ENCODE measurements at regions not wholly inside any gene's neighbourhood (a gene's known extent, or its start where the extent isn't known, plus 50 kb on each side); places are given as distances from the start of the nearest gene placed in this dataset.
A peak's percentile ranks its signal among the peaks of the same experiment; 100 is the strongest.

- no peak for DNase-seq (ENCODE audit: low read depth)
These were observed 422.7 kb downstream of the C3orf38 start for GRCh38 chr3:88572450-88572849.

- DNase-seq (ENCODE audit: low read depth): no peak
These were observed 423.7 kb downstream of the C3orf38 start for GRCh38 chr3:88573472-88573871.

DNA sequence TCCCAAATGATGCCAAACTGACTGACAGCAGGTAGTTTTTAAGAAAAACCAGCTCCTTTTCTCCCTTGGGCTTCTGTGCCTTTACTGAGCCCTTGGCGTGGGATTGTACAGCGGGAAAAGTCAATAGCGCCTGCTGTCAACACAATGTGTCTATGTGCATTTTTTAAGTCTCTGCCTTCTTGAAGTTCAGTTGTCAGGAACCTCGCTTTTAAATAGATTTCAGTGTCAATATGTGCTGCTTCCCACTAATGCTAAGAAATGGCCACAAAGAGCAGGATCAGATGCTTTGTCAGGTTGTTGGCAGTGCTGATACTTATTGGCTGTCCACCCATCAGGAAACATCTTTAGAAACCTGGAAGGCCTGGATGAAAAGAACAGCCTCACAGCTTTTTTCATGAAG lies 424.4 kb downstream of the C3orf38 start:
- DNase-seq (ENCODE audit: low read depth): no peak

- no peak for DNase-seq (ENCODE audit: low read depth)
These were observed 434.7 kb downstream of the C3orf38 start for GRCh38 chr3:88584451-88584850.

GRCh38 chr3:88586121-88586640 lies 436.4 kb downstream of the C3orf38 start:
- no peak for DNase-seq (ENCODE audit: low read depth)

DNA sequence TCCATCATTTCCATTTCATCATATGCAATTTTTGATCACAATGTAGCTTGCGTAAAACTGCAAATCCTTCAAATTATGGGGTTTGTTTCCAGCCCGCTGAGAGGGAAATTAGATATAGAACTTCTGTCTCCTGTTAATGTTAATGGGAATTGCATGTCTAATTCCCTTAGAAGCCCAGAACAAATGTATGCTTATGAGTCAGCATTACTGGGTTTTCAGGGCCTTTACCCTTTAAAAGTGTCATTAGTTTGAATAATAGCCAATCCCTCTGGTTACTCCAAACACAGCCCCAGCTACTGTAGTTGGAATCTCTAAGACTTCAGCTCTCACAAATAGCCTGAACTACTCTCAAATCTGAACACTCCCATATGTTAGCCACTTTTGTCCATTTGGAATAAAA lies 439.4 kb downstream of the C3orf38 start:
- peak; percentile 20 for DNase-seq (ENCODE audit: low read depth)

GRCh38 chr3:88595026-88595425 lies 445.3 kb downstream of the C3orf38 start:
- DNase-seq (ENCODE audit: low read depth): no peak

- peak; percentile 52 for DNase-seq (ENCODE audit: low read depth)
These were observed 446.7 kb downstream of the C3orf38 start for GRCh38 chr3:88596451-88596850.

DNA sequence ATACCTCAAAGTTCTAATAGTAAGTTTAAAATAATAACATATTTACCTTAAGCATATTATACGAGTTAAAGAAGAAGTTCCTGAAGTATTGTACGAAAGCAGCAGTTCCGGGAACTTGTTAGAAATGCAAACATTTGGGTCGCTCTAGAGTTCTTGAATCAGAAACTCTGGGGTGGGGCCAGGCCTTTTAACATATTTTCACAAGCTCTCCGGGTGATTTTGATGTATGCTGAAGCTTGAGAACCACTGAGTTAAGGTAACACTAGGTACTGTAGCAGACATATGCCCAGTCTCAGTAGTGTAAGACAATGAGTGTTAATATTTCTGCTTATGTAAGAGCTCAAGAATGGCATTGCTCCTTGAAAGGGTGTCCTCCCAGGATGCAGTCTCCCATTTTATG lies 461.1 kb downstream of the C3orf38 start:
- DNase-seq (ENCODE audit: low read depth): no peak

GRCh38 chr3:88611826-88612326 lies 462.1 kb downstream of the C3orf38 start:
- no peak for DNase-seq (ENCODE audit: low read depth)

GRCh38 chr3:88616413-88616812 lies 466.7 kb downstream of the C3orf38 start:
- DNase-seq (ENCODE audit: low read depth): no peak

GRCh38 chr3:88617283-88617682 lies 467.5 kb downstream of the C3orf38 start:
- DNase-seq (ENCODE audit: low read depth): no peak

DNA sequence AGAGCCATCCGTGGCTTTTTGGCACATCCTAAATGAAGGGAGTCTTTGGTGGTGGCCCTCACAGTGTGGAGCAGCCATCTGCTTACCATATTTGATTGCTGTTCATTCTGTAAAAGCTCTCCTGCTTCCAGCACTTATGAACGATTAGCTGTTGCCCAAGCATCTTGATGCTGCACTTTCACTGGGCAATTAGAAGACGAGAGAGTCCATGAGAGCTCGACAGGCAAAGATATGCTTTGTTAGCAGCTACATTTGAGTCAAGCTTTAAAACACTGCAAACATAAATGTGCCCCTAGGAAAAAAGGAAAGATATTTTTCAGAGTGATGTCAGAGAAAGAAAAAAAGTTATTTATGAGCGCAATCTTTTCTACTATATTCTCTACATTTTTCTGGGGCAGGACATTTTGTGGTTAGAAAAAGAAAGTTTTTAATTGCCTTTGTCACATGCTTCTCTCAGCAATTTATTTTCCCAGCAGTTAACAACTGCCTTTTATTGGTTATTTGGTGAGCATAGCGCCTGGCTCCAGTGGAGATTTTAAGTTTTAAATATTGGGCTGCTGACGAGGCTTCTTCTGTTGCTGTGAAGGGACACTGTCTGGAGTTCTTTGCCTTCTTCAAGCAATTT lies 468.4 kb downstream of the C3orf38 start:
- DNase-seq (ENCODE audit: low read depth): no peak

DNA sequence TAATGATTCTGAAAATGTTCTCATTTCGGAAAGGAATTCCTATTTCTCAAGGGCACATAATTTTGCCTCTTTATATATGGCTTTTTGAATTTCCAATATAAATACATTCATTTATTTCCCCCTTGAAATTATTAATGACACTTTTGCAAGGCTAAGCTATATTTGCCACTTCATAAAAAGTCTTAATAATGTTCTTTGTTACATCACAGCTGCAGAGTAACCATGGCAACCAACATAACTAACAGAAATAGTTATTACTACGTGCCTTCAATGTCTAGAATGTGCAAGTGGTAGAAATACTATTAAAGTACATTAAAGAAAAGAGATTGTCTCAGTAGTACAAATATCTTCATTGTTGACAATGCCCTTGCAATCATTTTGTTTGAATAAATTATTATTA lies 471.8 kb downstream of the C3orf38 start:
- no peak for DNase-seq (ENCODE audit: low read depth)

DNA sequence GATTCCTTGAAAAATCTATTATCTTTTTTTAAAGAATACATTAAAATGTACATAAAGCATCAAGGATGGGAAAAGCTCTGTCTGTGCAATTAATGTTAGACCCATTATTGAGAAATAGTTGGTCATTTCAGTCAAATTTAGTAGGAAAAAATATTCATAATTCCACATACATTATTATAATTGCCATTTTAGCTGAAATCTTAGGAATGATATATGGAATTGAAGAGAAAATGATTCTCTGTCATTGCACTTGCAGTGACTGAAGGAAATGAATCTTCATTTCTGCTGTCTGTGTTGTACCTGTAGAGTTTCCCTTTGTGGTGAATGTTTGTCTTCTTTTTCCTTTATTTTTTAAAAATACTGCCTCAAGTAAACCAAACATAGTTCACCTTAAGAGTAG lies 473.9 kb downstream of the C3orf38 start:
- DNase-seq (ENCODE audit: low read depth): no peak

DNA sequence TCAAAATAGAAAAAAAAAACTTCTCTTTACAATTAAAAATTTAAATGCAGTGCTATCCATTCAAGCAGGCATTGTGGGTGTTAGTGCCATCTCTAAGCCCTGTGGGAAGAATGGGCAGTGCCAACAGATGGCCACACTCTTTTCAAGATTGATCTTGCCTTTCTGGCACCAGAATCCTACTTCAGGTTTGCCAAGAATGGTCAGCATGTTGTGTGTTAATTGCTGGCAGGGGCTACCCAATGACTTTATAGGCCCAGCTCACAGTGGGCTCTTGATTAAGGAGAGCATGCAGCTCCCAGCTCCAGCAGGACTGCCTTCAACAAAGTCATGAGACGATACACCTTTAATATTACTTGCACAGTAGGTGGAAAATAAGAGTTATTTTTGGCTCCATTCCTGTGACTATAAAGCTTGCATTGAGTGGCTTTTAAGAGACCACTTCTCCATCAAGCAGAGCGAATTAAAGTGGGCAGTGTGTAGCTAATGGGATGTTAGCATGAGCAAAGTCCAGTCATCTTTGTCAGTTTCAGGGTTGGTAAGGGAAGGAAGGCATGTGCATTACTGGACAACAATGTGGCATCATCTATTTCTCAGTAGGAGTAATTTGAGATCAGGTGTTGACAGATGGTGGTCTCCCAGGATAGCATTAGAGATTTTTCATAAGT lies 476.8 kb downstream of the C3orf38 start:
- DNase-seq (ENCODE audit: low read depth): no peak

DNA sequence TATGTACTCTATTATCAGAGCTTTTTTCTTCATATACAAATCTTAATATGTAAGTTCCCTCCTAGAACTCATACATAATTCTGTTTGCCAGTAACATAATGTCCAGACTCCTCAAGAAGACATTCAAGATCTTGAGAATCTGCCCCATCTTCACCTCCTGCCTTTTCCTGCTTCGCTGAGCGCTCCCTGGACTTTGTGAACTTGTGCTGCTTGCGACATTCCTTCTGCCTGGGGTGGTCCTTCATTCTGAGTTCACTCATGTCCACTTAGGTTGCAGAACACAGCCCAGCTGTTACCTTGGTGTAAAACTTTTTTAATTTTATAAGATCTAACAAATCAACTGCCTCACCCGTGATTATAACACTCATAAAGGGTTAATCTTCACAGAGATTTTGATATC lies 478.5 kb upstream of the EPHA3 start:
- DNase-seq (ENCODE audit: low read depth): no peak

DNA sequence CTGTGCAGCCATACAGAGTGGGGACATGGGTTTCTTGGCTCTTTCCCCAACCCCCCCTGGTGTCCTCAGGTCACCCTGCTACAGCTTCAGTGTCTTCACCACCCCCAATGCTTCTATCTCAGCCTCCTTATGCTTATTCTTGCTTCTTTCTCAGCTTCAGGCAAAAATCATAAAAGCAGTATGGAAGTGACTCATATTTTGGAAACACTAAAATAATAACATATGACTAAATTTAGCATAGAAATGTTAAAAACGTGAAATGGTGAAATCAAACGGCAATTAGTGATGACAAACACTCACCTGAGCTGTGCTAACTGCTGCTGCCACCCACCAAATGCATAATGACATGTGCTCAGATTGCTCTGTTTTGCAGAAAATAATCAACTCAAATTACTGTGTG lies 475.2 kb upstream of the EPHA3 start:
- peak; percentile 23 for DNase-seq (ENCODE audit: low read depth)

- DNase-seq (ENCODE audit: low read depth): no peak
These were observed 466.8 kb upstream of the EPHA3 start for GRCh38 chr3:88640581-88640980.

GRCh38 chr3:88641033-88641604 lies 466.3 kb upstream of the EPHA3 start:
- DNase-seq (ENCODE audit: low read depth): peak; percentile 3

DNA sequence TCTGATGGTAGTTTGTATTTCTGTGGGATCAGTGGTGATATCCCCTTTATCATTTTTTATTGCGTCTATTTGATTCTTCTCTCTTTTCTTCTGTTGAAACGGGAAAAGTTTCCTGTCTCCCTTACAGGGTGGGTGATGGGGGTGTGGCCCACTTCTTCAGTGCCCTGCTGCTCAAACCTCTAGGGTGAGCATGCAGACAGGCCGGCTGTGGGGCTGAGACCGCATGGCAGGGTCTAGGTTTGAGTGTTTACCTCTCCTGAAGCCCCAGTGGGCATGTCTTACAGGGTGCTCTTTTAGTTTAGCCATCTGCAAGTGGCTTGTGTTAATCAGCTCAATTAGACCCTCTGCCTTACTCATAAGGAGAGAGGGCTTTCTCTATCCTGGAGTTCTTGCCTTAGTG lies 450.0 kb upstream of the EPHA3 start:
- DNase-seq (ENCODE audit: low read depth): no peak

DNA sequence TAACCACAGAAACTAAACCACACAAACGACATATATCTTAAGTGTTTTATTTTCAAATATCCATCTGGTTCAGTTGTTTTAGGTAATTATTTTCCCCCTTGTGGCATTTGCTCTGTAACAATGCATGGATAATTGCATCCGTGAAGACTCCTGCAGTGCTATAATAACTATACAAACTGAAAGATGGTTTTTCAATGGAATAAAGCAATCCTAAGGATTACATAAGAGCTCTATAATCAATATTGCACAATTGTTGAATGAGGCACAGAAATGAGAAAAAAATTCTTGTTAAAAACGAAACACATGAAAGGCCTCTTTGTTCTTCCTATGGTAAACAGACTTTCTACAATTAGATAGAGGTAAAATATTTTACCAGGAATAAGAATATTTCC lies 446.0 kb upstream of the EPHA3 start:
- DNase-seq (ENCODE audit: low read depth): no peak

GRCh38 chr3:88668180-88668579 lies 439.2 kb upstream of the EPHA3 start:
- DNase-seq (ENCODE audit: low read depth): no peak

All from LHCN-M2 (cell line).